Inflammatory macrophage treated with lipopolysaccharide for 1 hour (primary cell): ENCODE measurements at regions not wholly inside any gene's neighbourhood (a gene's known extent, or its start where the extent isn't known, plus 50 kb on each side); places are given as distances from the start of the nearest gene placed in this dataset.
"Not testable (repeated sequence)": the region's sequence is repeated elsewhere in the genome, so short reads cannot be mapped to it uniquely, and the experiment has no call there.

ENCODE experiments used
- DNase-seq, 2 donors: peaks; one replicate each; pipeline ENCODE4 v3.0.0-alpha.2; 2020 to 2022

DNA sequence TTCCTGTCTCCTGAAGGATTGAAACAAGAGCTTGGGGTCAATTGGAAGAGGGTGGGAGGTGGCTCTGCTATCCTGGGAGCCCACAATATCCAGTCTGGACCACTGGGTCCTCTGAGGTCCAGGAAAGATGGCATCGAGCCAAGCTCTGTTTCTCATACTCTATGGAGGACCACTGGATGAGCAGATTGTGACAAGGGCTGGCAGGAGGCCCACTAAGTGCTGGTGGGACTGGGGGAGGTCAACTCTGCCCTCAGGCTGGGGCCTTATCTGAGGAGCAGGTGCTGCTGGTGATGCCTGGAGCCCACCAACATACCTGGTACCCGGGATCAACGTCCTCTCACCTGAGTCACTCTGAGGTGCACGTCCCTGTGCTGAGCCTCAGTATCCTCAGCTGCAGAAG lies 142.4 kb downstream of the NDUFA10 start:
- DNase-seq: no peak

DNA sequence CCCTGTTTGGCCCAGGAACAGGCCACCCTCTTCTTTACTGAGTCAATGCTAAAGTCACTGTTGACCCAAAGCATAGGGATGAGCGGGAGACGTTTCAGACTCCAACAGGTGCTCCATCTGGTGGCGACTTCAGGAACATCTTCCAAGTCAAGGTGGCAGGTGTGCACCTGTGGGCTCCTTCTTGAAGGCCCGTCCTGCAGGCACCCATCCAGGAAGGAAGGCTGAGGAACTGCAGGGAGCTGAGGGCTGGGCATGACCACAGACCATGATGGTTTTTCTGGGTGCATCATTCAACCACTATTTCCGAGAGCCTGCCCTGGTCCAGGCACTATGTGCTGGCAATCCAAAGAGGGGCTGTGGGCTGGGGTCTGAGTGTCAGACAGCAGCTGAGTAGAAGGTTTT lies 142.8 kb downstream of the NDUFA10 start:
- peak in 1 of 2 donors; percentile 18 for DNase-seq

GRCh38 chr2:239881561-239882320 lies 143.4 kb downstream of the NDUFA10 start:
- no peak for DNase-seq

DNA sequence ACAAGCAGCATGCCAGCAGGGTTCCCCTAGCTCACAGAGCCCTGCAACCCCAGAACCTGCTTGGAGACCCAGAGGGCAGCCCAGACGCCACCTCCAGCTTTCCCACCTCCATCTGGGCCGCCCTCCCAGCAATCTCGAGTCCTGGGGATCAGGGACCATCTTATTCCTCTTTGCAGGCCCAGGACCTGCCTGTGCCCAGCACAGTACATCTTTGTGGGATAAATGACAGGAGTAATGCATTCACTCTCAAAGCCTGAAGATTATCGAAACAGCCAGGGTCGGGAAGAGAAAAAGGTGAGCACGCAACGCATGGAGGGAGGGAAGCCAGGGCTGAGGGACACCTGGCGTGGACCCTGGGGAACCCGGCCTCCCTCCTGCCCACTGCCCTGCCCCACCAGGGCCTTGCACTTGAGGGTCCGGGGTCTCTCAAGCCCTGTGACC lies 144.1 kb downstream of the NDUFA10 start:
- no peak for DNase-seq

DNA sequence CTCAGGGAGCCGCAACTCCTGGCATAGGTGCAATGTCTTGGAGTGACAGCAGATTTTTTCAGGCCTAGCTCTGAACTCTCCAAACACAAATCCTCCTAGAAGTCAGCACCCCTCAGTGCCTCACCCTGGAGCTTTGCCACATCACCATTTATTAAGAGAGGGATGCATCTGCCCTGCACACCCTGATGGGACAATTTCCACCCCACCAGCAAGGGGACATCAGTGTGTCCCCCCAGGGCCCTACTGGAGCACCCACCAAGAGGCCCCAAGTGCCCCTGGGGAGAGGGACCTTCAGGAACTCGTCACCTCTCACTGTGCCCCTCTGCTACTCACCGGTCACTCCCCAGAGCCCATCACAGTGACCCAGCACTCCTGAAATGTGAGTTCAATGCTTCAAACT lies 144.7 kb downstream of the NDUFA10 start:
- no peak for DNase-seq

DNA sequence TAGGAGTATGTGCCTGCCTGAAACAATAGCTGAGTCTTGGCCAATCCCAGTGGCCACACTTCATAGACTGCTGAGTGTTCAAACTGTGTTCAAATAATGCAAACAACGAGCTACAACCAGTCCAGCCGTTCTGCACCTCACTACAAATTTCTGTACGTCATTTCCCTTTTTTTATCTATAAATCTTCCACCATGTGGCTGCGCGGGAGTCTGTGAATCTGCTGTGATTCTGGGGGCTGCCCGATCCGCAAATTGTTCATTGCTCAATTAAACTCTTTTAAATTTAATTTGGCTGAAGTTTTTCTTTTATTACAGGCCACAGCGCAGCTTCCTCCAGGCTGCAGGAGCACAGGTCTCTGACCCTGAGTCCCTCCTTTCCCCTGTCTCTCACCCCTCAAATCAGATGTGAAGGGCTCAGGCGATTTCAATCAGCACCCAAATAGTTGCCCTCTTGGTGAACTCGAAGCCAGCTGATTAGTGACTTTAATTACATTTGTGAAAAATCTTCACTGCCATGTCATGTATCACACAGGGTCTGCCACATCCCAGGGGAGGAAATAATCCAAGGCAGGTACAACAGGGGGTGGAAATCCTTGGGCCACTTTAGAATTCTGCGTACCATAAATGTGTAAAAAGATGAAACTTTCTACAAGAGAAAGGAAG lies 145.6 kb downstream of the NDUFA10 start:
- no peak for DNase-seq

DNA sequence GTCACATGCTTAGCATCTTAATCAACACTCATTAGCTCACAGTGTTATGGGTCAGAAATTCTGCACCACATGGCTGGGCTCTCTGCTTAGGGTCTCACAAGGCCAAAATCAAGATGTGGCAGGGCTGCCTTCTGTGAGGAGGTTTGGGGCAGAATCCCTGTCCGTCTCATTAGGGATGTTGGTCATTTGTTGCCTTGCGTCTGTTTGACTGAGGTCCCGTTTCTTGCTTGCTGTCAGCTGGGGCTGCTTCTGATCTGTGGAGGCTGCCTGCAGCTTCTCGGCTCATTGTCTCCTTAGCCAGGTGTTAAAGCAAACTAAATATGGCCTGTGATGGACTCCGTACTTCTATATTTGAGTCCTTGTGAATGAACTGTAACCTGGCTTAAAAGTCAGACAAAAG lies 146.5 kb downstream of the NDUFA10 start:
- no peak for DNase-seq

DNA sequence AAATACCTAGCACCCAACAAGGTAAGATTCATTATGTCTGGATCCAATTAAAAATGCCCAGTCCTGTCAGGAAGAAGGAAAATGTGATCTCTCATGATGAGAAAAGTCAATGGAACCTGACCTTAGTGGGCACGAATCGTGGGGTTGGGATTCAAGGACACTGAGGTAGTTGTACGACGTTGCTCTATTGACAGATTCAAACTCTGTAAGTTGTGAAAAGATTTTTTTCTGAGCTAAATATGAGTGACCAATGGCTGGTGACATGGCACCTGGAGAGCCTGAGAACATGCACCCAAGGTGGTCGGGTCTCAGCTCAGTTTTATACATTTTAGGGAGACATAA lies 148.2 kb downstream of the NDUFA10 start:
- no peak for DNase-seq

DNA sequence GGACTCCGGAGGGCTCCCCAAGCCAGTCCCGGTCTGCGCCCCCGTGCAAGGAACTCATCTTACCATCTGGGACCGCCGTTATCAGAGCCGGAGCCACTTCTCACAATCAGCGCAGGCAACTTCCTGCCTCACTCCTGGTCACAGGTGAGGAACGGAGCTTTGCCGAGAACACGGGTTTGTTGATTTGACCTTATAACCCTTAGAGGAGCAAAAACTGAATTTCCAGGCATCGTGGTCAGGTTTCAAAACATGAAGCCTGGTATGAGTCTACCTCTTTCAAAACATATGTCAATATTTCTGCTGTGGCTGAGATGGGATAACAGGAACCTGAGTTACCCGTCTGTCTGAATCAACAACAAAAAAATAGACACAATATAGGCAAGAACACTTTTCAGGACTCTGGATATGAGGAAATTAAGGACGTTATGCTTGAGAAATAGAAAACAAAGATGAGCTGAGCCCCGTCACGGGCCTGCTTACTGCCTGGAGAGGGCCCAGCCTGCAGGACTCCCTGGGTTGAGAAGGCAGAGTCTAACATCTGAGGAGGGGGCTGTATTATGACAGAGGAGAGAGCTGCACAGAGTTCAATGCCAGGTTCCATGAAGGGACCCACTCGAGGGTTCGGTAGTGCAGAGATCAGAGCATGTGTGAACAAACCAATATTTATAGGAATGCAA lies 148.7 kb downstream of the NDUFA10 start:
- DNase-seq: peak; percentile 27 to 55

GRCh38 chr2:239874636-239875356 lies 150.3 kb downstream of the NDUFA10 start:
- no peak for DNase-seq

- no peak for DNase-seq
Measured at GRCh38 chr2:239873656-239874635, 151.2 kb downstream of the NDUFA10 start.

DNA sequence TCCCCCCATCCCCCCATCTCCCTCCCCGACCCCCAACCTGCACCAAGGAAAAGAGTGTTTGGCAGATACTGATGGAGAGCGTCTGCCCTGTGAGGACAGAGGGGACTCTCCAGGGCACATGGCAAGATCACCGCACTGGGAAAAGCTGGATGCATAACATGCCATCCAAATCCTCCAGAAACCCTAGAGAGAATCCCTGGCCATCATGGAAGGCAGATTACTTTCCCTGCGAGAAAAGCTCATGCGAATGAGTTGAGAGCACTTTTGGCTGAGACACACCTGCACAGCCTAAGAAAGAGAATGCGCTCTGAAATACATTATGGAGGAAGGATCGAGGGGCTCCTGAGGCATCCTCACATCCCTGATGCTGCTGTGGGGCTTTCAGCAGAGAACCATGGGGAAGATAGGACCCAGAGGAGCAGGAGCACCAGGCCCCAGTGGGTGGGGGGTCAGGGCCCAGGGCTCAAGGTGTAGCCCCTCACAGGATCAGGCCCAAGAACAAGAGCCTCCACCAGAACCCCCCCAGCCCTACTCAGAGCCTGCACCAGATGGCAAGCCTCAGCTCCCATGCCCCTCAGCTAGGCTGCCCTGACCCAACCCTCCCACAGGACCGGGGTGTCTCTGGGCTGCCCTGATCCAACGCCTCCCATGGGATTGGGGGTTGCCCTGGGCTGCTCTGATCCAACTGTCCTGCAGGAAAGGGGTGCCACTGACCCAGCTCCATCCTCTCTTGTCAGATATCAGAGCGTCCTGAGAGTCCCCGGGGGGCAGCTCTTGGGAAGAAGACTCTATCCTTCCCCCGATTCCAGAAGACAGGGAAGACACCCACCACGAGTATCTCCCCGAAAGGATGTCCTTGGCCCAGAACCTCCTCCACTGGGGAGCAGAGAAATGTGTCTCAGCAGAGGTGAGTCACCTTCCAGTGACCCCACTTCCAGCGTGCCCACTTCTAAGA lies 153.4 kb downstream of the NDUFA10 start:
- DNase-seq: no peak

DNA sequence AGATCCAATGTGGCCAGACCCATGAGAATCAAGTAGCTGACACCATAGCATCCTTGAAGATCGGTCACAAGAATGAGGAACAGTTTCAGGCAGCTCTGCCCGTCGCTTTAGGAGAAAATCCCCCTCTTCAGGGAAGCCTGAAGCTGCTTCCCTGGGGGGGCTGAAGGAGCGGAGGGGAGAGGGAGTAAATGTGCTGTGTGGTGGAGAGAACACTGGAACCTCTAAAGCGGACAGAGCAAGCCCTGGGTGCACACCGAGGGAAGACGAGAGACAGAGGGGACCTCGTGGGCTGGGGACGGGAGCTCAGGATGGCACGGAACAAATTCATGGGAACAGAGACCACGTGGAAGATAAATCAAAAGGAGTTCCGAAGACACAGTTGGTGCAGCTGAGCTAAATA lies 154.3 kb downstream of the NDUFA10 start:
- no peak for DNase-seq

DNA sequence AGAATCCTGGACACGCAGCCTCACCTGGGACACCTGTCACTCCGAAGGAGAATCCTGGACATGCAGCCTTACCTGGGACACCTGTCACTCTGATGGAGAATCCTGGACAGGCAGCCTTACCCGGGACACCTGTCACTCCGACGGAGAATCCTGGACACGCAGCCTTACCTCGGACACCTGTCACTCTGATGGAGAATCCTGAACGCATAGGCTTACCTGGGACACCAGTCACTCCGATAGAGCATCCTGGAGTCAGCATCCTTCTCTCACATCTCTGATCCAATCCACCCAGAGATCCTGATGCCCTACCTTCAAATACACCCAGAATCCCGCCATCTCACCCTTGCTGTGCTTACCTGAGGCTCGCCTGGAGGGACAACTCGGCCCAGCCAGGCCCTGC lies 154.9 kb downstream of the NDUFA10 start:
- no peak for DNase-seq

- no peak for DNase-seq
Measured at GRCh38 chr2:239869272-239870155, 155.6 kb downstream of the NDUFA10 start.

- DNase-seq: no peak
Measured at GRCh38 chr2:239868556-239869181, 156.5 kb downstream of the NDUFA10 start.

DNA sequence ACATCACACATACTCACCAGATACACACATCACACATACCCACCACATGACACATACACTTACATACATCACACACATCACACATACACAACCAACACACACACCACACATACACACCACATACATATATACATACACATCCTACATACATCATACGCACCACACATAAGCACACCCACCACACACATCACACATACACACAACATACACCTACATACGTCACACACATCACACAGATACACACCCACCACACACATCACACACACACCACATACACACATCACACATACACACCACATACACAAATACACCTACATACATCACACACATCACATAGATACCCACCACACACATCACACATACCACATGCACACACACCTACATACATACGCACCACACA lies 158.4 kb downstream of the NDUFA10 start:
- DNase-seq: no peak

DNA sequence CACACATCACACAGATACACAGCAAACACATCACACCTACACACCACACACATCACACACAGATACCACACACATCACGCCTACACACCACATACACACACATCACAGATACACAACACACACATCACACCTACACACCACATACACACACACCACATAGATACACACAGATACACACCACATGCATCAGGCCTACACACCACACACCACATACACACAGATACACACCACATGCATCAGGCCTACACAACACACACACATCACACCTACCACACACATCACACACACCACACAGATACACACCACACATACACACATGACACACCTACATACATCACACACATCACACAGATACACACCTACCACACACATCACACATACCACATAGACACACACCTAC lies 158.8 kb downstream of the NDUFA10 start:
- DNase-seq: no peak

GRCh38 chr2:239865856-239866255 lies 159.3 kb downstream of the NDUFA10 start:
- not testable (repeated sequence) for DNase-seq
